ENCODE measurements at regions not wholly inside any gene's neighbourhood (a gene's known extent, or its start where the extent isn't known, plus 50 kb on each side); places are given as distances from the start of the nearest gene placed in this dataset.

DNA sequence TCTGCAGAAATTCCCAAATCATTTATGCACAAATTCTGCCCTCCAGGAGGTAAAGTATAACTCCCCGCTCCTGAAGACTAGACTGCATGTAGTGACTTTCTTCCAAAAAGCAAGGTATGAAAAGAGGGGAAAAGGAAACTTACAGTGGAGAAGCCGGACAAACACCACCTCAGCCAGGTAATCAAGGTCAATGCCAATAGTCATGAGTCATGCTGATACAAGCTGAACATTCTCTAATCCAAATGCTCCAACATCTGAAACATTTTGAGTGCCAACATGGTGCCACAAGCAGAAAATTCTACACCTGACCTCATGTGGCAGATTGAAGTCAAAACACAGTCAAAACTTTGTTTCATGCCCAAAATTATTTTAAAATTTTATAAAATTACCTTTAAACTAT lies 165.6 kb downstream of the FOXA2 start:
- H3K27ac ChIP-seq: no peak overlapping the region
- peaks cover 5% of the 10 kb centered on the region for H3K27me3 ChIP-seq
- no peak for TF ChIP-seq POLR2A (IDR thresholded peaks at IDR 0.05)
- no peak for TF ChIP-seq POLR2AphosphoS5 (IDR thresholded peaks at IDR 0.05)
- no peak for TF ChIP-seq EP300 (IDR thresholded peaks at IDR 0.05)
- TF ChIP-seq, protein P1, sequence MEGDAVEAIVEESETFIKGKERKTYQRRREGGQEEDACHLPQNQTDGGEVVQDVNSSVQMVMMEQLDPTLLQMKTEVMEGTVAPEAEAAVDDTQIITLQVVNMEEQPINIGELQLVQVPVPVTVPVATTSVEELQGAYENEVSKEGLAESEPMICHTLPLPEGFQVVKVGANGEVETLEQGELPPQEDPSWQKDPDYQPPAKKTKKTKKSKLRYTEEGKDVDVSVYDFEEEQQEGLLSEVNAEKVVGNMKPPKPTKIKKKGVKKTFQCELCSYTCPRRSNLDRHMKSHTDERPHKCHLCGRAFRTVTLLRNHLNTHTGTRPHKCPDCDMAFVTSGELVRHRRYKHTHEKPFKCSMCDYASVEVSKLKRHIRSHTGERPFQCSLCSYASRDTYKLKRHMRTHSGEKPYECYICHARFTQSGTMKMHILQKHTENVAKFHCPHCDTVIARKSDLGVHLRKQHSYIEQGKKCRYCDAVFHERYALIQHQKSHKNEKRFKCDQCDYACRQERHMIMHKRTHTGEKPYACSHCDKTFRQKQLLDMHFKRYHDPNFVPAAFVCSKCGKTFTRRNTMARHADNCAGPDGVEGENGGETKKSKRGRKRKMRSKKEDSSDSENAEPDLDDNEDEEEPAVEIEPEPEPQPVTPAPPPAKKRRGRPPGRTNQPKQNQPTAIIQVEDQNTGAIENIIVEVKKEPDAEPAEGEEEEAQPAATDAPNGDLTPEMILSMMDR (IDR thresholded peaks at IDR 0.05): no peak
- no peaks in the 10 kb centered on the region for H3K9me3 ChIP-seq
- no peak overlapping the region for H3K4me3 ChIP-seq
- no peak for ATAC-seq
- no peaks in the 10 kb centered on the region for H3K36me3 ChIP-seq
- 80 to 86% methylated on average over 2 of the region's 2 CpGs for WGBS, 2 donors (ENCODE audit: low coverage in 1 of 2)
- no peaks in the 10 kb centered on the region for H3K4me1 ChIP-seq

DNA sequence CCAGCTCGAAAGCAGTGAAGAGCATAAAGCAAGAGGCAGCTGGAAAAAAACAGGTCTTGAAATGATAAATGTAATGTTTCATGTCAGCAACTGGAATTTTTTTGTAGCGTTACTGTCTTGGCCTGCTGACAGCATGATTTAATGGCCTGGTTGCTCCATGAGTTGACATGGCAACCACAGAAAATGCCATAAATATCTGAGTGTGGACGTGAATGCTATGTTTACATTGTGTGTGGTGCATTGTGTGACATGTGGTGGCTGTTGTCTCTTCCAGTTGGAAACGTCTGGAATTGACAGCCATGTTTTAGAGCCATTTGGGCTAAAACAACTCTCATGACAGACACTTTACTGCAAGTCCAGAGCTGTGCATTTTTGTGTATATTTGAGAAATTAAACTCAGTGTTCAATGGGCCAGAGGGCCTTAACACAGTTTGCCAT lies 170.0 kb downstream of the FOXA2 start:
- Histone ChIP-seq H3K27ac (no peak overlapping the region), H3K4me1 (no peaks in the 10 kb centered on the region), H3K27me3 (peaks cover 5% of the 10 kb centered on the region), H3K36me3 (no peaks in the 10 kb centered on the region), H3K9me3 (no peaks in the 10 kb centered on the region), H3K4me3 (no peak overlapping the region)
- ATAC-seq: no peak
- WGBS, 2 donors (ENCODE audit: low coverage in 1 of 2): 4 to 10% methylated on average over 4 of the region's 4 CpGs
- TF ChIP-seq POLR2AphosphoS5 (IDR thresholded peaks at IDR 0.05): no peak
- TF ChIP-seq, protein P1 (IDR thresholded peaks at IDR 0.05): no peak
- TF ChIP-seq EP300 (IDR thresholded peaks at IDR 0.05): no peak
- no peak for TF ChIP-seq POLR2A (IDR thresholded peaks at IDR 0.05)

GRCh38 chr20:22412977-22413868 lies 171.1 kb downstream of the FOXA2 start:
- no peaks in the 10 kb centered on the region for H3K4me1 ChIP-seq
- H3K4me3 ChIP-seq: no peak overlapping the region
- no peak overlapping the region for H3K27ac ChIP-seq
- TF ChIP-seq POLR2AphosphoS5 (IDR thresholded peaks at IDR 0.05): no peak
- TF ChIP-seq EP300 (IDR thresholded peaks at IDR 0.05): no peak
- TF ChIP-seq, protein P1 (IDR thresholded peaks at IDR 0.05): no peak
- TF ChIP-seq POLR2A (IDR thresholded peaks at IDR 0.05): no peak
- peak; percentile 23 for ATAC-seq
- 60 to 71% methylated on average over 9 to 11 of the region's 14 CpGs for WGBS, 2 donors (ENCODE audit: low coverage in 1 of 2)
- peaks cover 5% of the 10 kb centered on the region for H3K27me3 ChIP-seq
- H3K36me3 ChIP-seq: no peaks in the 10 kb centered on the region
- H3K9me3 ChIP-seq: no peaks in the 10 kb centered on the region

DNA sequence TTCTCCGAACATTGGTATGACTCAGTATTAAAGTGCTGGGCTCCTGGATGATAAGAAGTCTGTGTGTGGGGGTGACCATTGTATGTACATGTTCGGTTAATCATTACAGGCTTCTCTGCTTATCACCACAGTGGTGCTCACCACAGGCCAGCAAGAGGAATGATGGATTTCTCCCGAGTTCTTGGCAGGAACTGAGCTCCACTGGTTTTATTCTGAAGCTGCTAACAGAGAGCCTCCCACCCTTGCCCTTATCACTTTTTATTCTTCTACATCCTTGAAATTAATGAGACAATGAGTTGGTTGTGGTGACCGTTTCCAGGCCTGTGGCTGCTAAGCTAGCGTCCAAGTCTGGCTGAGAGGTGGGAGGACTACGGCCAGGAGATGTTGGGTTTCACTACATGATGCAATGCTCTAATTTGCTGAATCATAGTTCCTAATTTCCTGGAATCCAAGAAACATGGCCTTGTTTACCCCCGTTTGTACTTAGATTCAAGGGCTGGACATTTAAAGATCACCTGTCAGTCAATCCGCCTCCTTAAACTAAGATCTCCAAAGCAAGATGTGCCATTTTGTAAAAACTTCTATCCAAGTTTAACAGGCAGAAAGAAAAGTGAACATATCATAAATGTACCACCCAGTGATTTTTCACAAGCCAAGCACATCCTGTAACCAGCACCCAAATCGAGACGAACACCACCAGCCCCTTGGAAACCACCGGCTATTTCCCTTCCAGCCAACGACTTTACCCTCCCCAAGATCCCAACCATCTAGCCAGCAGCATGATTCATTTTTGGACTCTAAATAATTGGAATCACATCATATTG lies 172.5 kb downstream of the FOXA2 start:
- H3K9me3 ChIP-seq: no peaks in the 10 kb centered on the region
- H3K27ac ChIP-seq: no peak overlapping the region
- peak; percentile 89 for ATAC-seq
- TF ChIP-seq POLR2AphosphoS5 (IDR thresholded peaks at IDR 0.05) (peak; percentile 51), POLR2A (IDR thresholded peaks at IDR 0.05) (no peak), EP300 (IDR thresholded peaks at IDR 0.05) (no peak)
- TF ChIP-seq, protein P1 (IDR thresholded peaks at IDR 0.05): no peak
- H3K36me3 ChIP-seq: no peaks in the 10 kb centered on the region
- WGBS, 2 donors (ENCODE audit: low coverage in 1 of 2): 33 to 71% methylated on average over 6 to 12 of the region's 12 CpGs
- no peaks in the 10 kb centered on the region for H3K4me1 ChIP-seq
- no peak overlapping the region for H3K4me3 ChIP-seq
- peaks cover 11% of the 10 kb centered on the region for H3K27me3 ChIP-seq
